Renal cortex interstitium (tissue), 11 donors: ENCODE measurements at regions not wholly inside any gene's neighbourhood (a gene's known extent, or its start where the extent isn't known, plus 50 kb on each side); places are given as distances from the start of the nearest gene placed in this dataset.

Source experiments
- DNase-seq, 11 donors: peaks; one replicate each; pipeline ENCODE4 v3.0.0-alpha.2; 2013; ENCODE audit warnings: low read depth in 9 of 11, low spot score in 4 of 11; ENCODE audit errors: extremely low read depth in 1 of 11

DNA sequence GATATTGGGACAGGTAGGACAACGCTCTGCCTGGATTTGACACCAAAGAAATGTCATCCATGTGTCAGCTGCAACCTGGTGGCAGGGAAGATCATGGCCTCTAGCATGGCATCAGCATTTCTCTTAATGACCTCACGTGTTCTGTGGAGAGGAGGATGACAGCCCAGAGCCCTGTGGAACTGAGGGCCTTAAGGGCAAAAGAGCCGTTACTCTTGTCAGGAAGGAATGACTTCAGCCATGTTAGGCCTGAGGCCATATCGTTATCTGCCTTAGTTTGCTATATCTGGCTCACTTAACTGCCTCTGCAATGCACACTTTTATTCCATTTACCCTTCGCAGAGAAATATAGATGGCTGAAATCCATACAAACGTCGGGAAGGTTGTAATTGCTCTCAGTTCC, 83.2 kb upstream of the PBX1 start:
- DNase-seq = no peak

DNA sequence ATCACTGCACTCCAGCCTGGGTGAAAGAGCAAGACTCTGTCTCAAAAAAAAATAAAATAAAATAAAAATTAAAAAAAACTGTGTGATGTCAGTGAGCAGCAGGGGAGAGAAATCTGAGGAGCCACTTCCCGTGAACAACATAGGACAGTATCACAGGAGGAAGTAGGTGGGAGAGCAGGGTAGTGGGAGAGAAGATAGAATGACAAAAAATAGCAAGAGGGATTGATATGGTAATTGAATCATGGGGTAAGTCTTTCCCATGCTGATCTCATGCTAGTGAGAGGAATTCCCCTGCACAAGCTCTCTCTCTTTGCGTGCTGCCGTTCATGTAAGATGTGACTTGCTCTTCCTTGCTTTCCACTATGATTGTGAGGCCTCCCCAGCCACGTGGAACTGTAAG, 81.6 kb upstream of the PBX1 start:
- no peak for DNase-seq

DNA sequence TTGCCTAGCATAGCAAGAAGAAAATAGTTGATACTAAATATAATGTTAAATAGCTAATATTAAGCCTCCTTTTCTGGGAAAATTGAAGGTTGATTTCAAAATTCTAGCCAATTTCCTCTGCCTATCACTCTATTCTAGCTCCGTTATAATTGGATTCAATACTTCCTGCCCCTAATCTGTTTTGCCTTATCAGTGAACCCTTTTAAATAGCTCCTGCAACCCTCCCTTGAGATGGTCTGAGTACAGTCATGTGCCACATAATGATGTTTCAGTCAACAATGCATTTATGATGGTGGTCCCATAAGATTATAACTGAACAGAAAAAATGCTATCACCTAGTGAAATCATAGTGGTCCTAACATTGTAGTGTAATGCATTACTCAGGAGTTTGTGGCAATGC, 79.7 kb upstream of the PBX1 start:
- DNase-seq = no peak

DNA sequence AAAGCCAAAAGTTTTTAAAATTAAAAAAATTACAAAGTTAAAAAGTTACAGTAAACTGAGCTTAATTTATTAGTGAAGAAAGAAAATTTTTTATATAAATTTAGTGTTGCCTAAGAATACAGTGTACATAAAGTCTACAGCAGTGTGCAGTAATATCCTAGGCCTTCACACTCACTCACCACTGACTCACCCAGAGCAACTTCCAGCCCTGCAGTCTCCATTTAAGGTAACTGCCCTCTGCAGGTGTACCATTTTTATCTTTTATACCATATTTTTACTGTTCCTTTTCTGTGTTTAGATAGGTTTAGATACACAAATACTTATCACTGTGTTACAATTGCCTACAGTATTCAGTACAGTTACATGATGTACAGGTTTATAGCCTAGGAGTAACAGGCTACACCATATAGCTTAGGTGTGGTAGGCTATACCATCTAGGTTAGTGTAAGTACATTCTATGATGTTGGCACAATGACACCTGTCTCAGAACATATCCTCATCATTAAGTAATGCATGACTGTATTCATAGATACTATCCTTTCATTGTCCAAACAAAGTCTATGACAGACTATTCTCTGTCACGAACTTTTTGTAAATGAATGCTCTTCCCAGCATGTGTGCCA, 78.6 kb upstream of the PBX1 start:
- DNase-seq = no peak

DNA sequence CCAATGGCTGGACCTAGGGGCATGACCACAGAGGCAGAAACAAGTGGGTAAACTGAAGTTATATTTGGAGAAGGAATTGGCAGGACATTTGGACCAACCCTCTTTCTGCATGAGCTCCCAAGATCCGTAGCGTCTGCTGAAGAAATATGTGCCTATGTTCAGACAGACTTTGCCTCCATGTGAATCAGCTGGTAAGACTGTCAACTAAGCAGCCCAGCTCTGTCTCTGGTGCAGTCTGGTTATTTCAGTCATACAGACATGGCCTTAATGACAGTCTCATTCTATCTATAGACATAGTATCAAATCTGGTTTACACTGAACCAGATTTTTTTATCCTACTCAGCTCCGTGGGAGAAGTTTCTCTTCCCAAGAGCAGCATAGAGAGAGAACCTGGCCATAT, 63.1 kb upstream of the PBX1 start:
- no peak for DNase-seq

DNA sequence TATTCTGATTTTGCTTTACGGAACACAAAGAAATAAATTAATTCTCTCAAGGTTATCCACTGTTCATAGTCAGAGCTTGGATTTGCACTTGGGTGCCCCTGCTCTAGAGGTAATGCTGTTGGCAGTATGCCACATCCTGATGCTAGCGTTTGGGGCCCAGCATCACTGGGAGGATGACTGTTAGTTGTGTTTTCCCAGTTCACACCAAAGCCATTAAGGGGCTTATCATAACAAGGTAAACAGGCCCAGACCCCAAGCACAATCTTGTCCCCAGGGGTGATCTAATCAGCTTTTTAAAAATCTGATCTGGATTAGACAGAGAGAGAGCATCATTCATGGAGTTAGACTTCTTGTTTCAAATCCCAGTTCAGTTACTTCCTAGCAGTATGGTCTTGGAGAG, 60.2 kb upstream of the PBX1 start:
- no peak for DNase-seq

DNA sequence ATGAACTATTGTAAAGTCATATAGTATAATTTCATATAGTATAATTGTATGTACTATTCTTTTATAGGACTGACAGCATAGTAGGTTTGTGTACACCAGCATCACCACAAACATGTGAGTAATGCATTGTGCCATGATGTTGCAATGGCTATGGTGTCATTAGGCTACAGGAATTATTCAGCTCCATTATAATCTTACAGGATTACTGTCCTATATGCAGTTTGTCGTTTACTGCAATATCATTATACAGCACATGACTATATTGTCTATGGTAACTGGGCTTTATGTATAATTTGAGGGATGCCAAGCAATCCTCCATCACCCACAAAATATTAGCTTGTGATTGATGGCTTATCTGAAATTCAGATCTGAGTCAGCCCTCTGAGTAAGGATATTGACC, 54.2 kb upstream of the PBX1 start:
- DNase-seq = no peak
